H1 (cell line): ENCODE measurements at regions not wholly inside any gene's neighbourhood (a gene's known extent, or its start where the extent isn't known, plus 50 kb on each side); places are given as distances from the start of the nearest gene placed in this dataset.

ENCODE experiments used
- CTCF ChIA-PET: fragments of 300-600 bp; sonication (Branson Sonifier 250); formaldehyde crosslinking; loops from one replicate; lab custom pipeline; 2021; ENCODE audit not compliant: partially characterized antibody; lab: Charles Lee
- POLR2A ChIA-PET: fragments of 300-600 bp; sonication (Branson Sonifier 250); formaldehyde crosslinking; loops from one replicate; lab custom pipeline; 2021; ENCODE audit warnings: inconsistent platforms; ENCODE audit not compliant: partially characterized antibody; lab: Charles Lee
- DNase-seq, 2 experiments: peaks; one replicate each; pipeline versions ENCODE4 v3.0.0 to v3.0.0-alpha.2; 2010 to 2022; ENCODE audit warnings: low spot score in 2 of 2, low read depth in 1 of 2, mixed read lengths in 1 of 2
- FAIRE-seq: peaks from 2 replicates; lab custom pipeline; 2011; peaks lifted over from hg19 to GRCh38; lab: Jason Lieb, UNC
- H2AFZ ChIP-seq: 2 replicates; pipeline ENCODE4 v1.8.1; 2012; ENCODE audit warnings: low read length, inconsistent platforms
- H2AK5ac ChIP-seq: 2 replicates; pipeline ENCODE4 v1.6.1; 2013; ENCODE audit warnings: low read depth, low read length
- H2BK120ac ChIP-seq: replicated peaks from 2 replicates; pipeline ENCODE3; 2013; ENCODE audit warnings: low read depth, low read length, inconsistent platforms
- H2BK12ac ChIP-seq: 2 replicates; pipeline ENCODE4 v1.6.1; 2013; ENCODE audit warnings: low read depth, low read length
- H2BK15ac ChIP-seq: 2 replicates; pipeline ENCODE4 v1.6.1; 2013; ENCODE audit warnings: low read length
- H2BK20ac ChIP-seq: 2 replicates; pipeline ENCODE4 v1.6.1; 2013; ENCODE audit warnings: low read length
- H2BK5ac ChIP-seq: 2 replicates; pipeline ENCODE4 v1.6.1; 2013; ENCODE audit warnings: low read depth, low read length
- H3K14ac ChIP-seq: 2 replicates; pipeline ENCODE4 v1.6.1; 2013; ENCODE audit warnings: inconsistent platforms; ENCODE audit not compliant: insufficient read length
- H3K18ac ChIP-seq: 2 replicates; pipeline ENCODE4 v1.6.1; 2013; ENCODE audit warnings: low read length; ENCODE audit errors: extremely low read depth
- H3K23ac ChIP-seq: 2 replicates; pipeline ENCODE4 v1.6.1; 2013; ENCODE audit warnings: inconsistent platforms; ENCODE audit not compliant: insufficient read length
- H3K23me2 ChIP-seq: 2 replicates; pipeline ENCODE4 v1.6.1; 2013; ENCODE audit warnings: low read depth, low read length
- H3K27ac ChIP-seq: 2 replicates; pipeline ENCODE4 v1.6.1; 2011; ENCODE audit warnings: low read depth, low read length, inconsistent platforms
- H3K27me3 ChIP-seq, 4 experiments: replicated peaks in 1 of 4; 1 replicate in 1 of 4; 2 replicates in 3 of 4; pipeline versions ENCODE4 v1.6.1 to v1.8.1; 2011 to 2013; ENCODE audit warnings: low read length in 3 of 4, mild to moderate bottlenecking in 3 of 4, inconsistent platforms in 2 of 4, mixed read lengths in 2 of 4, moderate library complexity in 1 of 4; ENCODE audit not compliant: control insufficient read depth in 3 of 4, insufficient read depth in 3 of 4; ENCODE audit errors: extremely low read depth in 1 of 4
- H3K36me3 ChIP-seq, 4 experiments: 2 replicates each; pipeline versions ENCODE4 v1.6.1 to v1.8.1; 2011 to 2013; ENCODE audit warnings: mild to moderate bottlenecking in 4 of 4, low read length in 3 of 4, moderate library complexity in 2 of 4, control low read depth in 1 of 4, inconsistent platforms in 1 of 4; ENCODE audit not compliant: insufficient read depth in 4 of 4, control insufficient read depth in 2 of 4
- H3K4ac ChIP-seq: replicated peaks from 2 replicates; pipeline ENCODE3; 2013; ENCODE audit warnings: low read length, low read depth, mixed read lengths, inconsistent platforms; ENCODE audit not compliant: insufficient read length
- H3K4me1 ChIP-seq, 4 experiments: replicated peaks in 1 of 4; 1 replicate in 1 of 4; 2 replicates in 3 of 4; pipeline versions ENCODE4 v1.6.1 to v1.8.1; 2011 to 2013; ENCODE audit warnings: low read length in 3 of 4, inconsistent platforms in 2 of 4, mixed read lengths in 1 of 4; ENCODE audit not compliant: insufficient read depth in 4 of 4, control insufficient read depth in 3 of 4
- H3K4me2 ChIP-seq, 2 experiments: 2 replicates each; pipeline versions ENCODE4 v1.6.1 to v1.8.1; 2011 to 2013; ENCODE audit warnings: low read depth in 2 of 2, low read length in 2 of 2, control low read depth in 1 of 2, inconsistent platforms in 1 of 2, mild to moderate bottlenecking in 1 of 2; ENCODE audit not compliant: insufficient read depth in 1 of 2
- H3K4me3 ChIP-seq, 4 experiments: fragments of 200-600, 300-600 bp in 1 of 4; sonication (generic), shearing (Covaris generic), sonication (Bioruptor Twin) in 1 of 4; 2 replicates each; pipeline versions ENCODE4 v1.5.1 to v1.8.1; 2011 to 2016; ENCODE audit warnings: low read length in 4 of 4, low read depth in 3 of 4, control low read depth in 2 of 4, inconsistent platforms in 2 of 4, mild to moderate bottlenecking in 2 of 4, mixed read lengths in 1 of 4, moderate library complexity in 1 of 4; ENCODE audit not compliant: insufficient read depth in 2 of 4; ENCODE audit errors: extremely low read depth in 1 of 4
- H3K56ac ChIP-seq: replicated peaks from 2 replicates; pipeline ENCODE3; 2013; ENCODE audit warnings: low read depth, mild to moderate bottlenecking, mixed read lengths, low read length, inconsistent platforms; ENCODE audit not compliant: insufficient read length
- H3K79me1 ChIP-seq: 2 replicates; pipeline ENCODE4 v1.6.1; 2013; ENCODE audit warnings: low read depth, low read length, control low read depth
- H3K79me2 ChIP-seq, 2 experiments: 2 replicates each; pipeline versions ENCODE4 v1.6.1 to v1.8.1; 2012 to 2013; ENCODE audit warnings: low read length in 2 of 2, mild to moderate bottlenecking in 2 of 2, inconsistent platforms in 1 of 2; ENCODE audit not compliant: insufficient read depth in 2 of 2, control insufficient read depth in 1 of 2
- H3K9ac ChIP-seq, 4 experiments: replicated peaks in 1 of 4; 1 replicate in 1 of 4; 2 replicates in 3 of 4; pipeline versions ENCODE4 v1.6.1 to v1.8.1; 2011 to 2013; ENCODE audit warnings: low read depth in 3 of 4, low read length in 3 of 4, control low read depth in 2 of 4, mild to moderate bottlenecking in 2 of 4, moderate library complexity in 2 of 4, inconsistent platforms in 1 of 4; ENCODE audit errors: extremely low read depth in 1 of 4
- H3K9me3 ChIP-seq, 2 experiments: 2 replicates each; pipeline versions ENCODE4 v1.6.1 to v1.8.1; 2012 to 2013; ENCODE audit warnings: mild to moderate bottlenecking in 2 of 2, moderate library complexity in 2 of 2, control low read depth in 1 of 2, inconsistent platforms in 1 of 2, low read depth in 1 of 2, low read length in 1 of 2, mixed read lengths in 1 of 2; ENCODE audit not compliant: insufficient read depth in 2 of 2
- H4K20me1 ChIP-seq, 2 experiments: replicated peaks in 1 of 2; 2 replicates each; pipeline versions ENCODE3 to v1.8.1; 2011 to 2013; ENCODE audit warnings: inconsistent platforms in 2 of 2, low read length in 2 of 2, mild to moderate bottlenecking in 1 of 2; ENCODE audit not compliant: insufficient read depth in 2 of 2, control insufficient read depth in 1 of 2
- H4K5ac ChIP-seq: 2 replicates; pipeline ENCODE4 v1.6.1; 2013; ENCODE audit warnings: low read length, low read depth, mixed read lengths, inconsistent platforms; ENCODE audit not compliant: insufficient read length
- H4K8ac ChIP-seq: 2 replicates; pipeline ENCODE4 v1.8.0; 2013; ENCODE audit warnings: mild to moderate bottlenecking, moderate library complexity, low read length, inconsistent platforms; ENCODE audit not compliant: insufficient read depth; ENCODE audit errors: extremely low read depth
- H4K91ac ChIP-seq: replicated peaks from 2 replicates; pipeline ENCODE3; 2013; ENCODE audit warnings: low read length, mixed read lengths, inconsistent platforms; ENCODE audit not compliant: insufficient read length
- CHD2 ChIP-seq: IDR thresholded peaks from 2 replicates; pipeline ENCODE4 v1.6.1; 2012; ENCODE audit warnings: low read length, improper control_type of control experiment
- CREB1 ChIP-seq: IDR thresholded peaks from 2 replicates; pipeline ENCODE4 v1.6.1; 2012; ENCODE audit warnings: inconsistent platforms
- CTBP2 ChIP-seq: IDR thresholded peaks from 2 replicates; pipeline ENCODE4 v1.7.0; 2011; ENCODE audit warnings: borderline replicate concordance, mild to moderate bottlenecking, moderate library complexity, mixed read lengths, low read length; ENCODE audit not compliant: insufficient read depth, insufficient read length
- EGR1 ChIP-seq: IDR thresholded peaks from 2 replicates; pipeline ENCODE4 v1.6.1; 2011; ENCODE audit warnings: low read depth, low read length, borderline replicate concordance
- EP300 ChIP-seq, 2 experiments: IDR thresholded peaks; 1 replicate in 1 of 2; 2 replicates in 1 of 2; pipeline ENCODE4 v1.6.1; 2011 to 2012; ENCODE audit warnings: low read depth in 2 of 2, low read length in 2 of 2, mild to moderate bottlenecking in 2 of 2, borderline replicate concordance in 1 of 2, inconsistent platforms in 1 of 2, moderate library complexity in 1 of 2
- HDAC6 ChIP-seq: IDR thresholded peaks from one replicate; pipeline ENCODE4 v1.7.1; 2012; ENCODE audit warnings: low read depth, mild to moderate bottlenecking, inconsistent platforms, low read length, moderate library complexity
- KDM1A ChIP-seq: fragments of 200-600, 300-600 bp; sonication (generic); IDR thresholded peaks from 2 replicates; pipeline ENCODE4 v1.7.1; 2016; ENCODE audit warnings: mild to moderate bottlenecking, low read length, borderline replicate concordance
- POLR2AphosphoS5 ChIP-seq: IDR thresholded peaks from 2 replicates; pipeline ENCODE4 v1.6.1; 2011; ENCODE audit warnings: low read depth, low read length
- RFX5 ChIP-seq: IDR thresholded peaks from 2 replicates; pipeline ENCODE4 v1.6.1; 2011; ENCODE audit warnings: low read depth, low read length, improper control_type of control experiment, borderline replicate concordance
- RXRA ChIP-seq: IDR thresholded peaks from 2 replicates; pipeline ENCODE4 v1.6.1; 2011; ENCODE audit warnings: low read depth, mild to moderate bottlenecking, low read length, moderate library complexity; ENCODE audit not compliant: insufficient read depth
- SIN3A ChIP-seq, 2 experiments: IDR thresholded peaks in 1 of 2; conservative IDR thresholded peaks in 1 of 2; 2 replicates each; pipeline ENCODE4 v1.6.1; 2011 to 2012; ENCODE audit warnings: low read length in 2 of 2, improper control_type of control experiment in 1 of 2, low read depth in 1 of 2, mild to moderate bottlenecking in 1 of 2
- SP1 ChIP-seq: IDR thresholded peaks from 2 replicates; pipeline ENCODE4 v1.6.1; 2011; ENCODE audit warnings: low read depth, low read length
- SP2 ChIP-seq: IDR thresholded peaks from 2 replicates; pipeline ENCODE4 v1.6.1; 2012; ENCODE audit warnings: mild to moderate bottlenecking, low read length, inconsistent platforms
- TAF1 ChIP-seq: IDR thresholded peaks from 2 replicates; pipeline ENCODE4 v1.6.1; 2011; ENCODE audit warnings: mild to moderate bottlenecking, low read depth, low read length
- USF2 ChIP-seq: IDR thresholded peaks from 2 replicates; pipeline ENCODE4 v1.6.1; 2011; ENCODE audit warnings: low read length, improper control_type of control experiment
- whole genome bisulfite sequencing, 2 experiments: shearing (Covaris generic) in 1 of 2; methylation state at CpG; one replicate each; pipeline versions ENCODE4 v1.1.6 to v1.1.7; 2013 to 2015; ENCODE audit warnings: low lambda C conversion rate in 2 of 2, mixed read lengths in 2 of 2, inconsistent platforms in 1 of 2, low coverage in 1 of 2, missing lambda C conversion rate in 1 of 2; ENCODE audit not compliant: insufficient replicate concordance in 2 of 2, insufficient coverage in 1 of 2, insufficient read length in 1 of 2; ENCODE audit errors: extremely low coverage in 1 of 2, missing lambda C conversion rate in 1 of 2; 5-methylcytosine and 5-hydroxymethylcytosine counted together

GRCh38 chr5:145449794-145450193, 385.3 kb downstream of the PRELID2 start:
- Histone ChIP-seq H3K79me2 (no peaks in the 10 kb centered on the region), H3K23ac (no peak overlapping the region), H3K27ac (no peak overlapping the region), H2BK12ac (no peak overlapping the region), H3K4me2 (no peak overlapping the region), H2BK15ac (no peak overlapping the region), H3K14ac (no peak overlapping the region), H3K9ac (no peak overlapping the region), H3K4me1 (no peaks in the 10 kb centered on the region), H4K91ac (no peak overlapping the region), H3K79me1 (no peaks in the 10 kb centered on the region), H3K9me3 (no peaks in the 10 kb centered on the region), H3K27me3 (no peaks in the 10 kb centered on the region), H4K20me1 (no peaks in the 10 kb centered on the region), H3K4me3 (no peak overlapping the region), H2BK120ac (no peak overlapping the region), H4K8ac (no peak overlapping the region), H3K4ac (no peak overlapping the region), H3K23me2 (no peaks in the 10 kb centered on the region), H3K36me3 (no peaks in the 10 kb centered on the region), H3K56ac (no peak overlapping the region), H4K5ac (no peak overlapping the region), H2BK20ac (no peak overlapping the region), H2AFZ (no peak overlapping the region; the same call in 1 of the 2 replicates), H2AK5ac (no peak overlapping the region), H3K18ac (no peak overlapping the region), H2BK5ac (no peak overlapping the region)
- TF ChIP-seq CREB1 (no peak), HDAC6 (no peak), CHD2 (no peak), POLR2AphosphoS5 (no peak), EP300 (IDR thresholded peaks at IDR 0.05; ENCODE audit: borderline replicate concordance in 1 of 2, low read depth in 2 of 2, low read length in 2 of 2) (no peak), SP2 (no peak), TAF1 (no peak), RFX5 (no peak), CTBP2 (no peak), SIN3A (conservative IDR thresholded peaks at IDR 0.05 in 1 of 2, IDR thresholded peaks at IDR 0.05 in 1 of 2; ENCODE audit: low read depth in 1 of 2, low read length in 2 of 2) (no peak), KDM1A (no peak), EGR1 (no peak), USF2 (no peak), SP1 (no peak), RXRA (no peak)
- ChIA-PET POLR2A (no interaction called here), CTCF (interaction anchor here (1.2 kb wide), 1 partner anchor 1011 kb away, joined by 3 read pairs; no protein-coding TSS in a partner anchor)
- no peak for FAIRE-seq
- no peak for DNase-seq
- 85% methylated on average over 4 of the region's 4 CpGs; no CpG with 5 or more reads in 1 of the 2 experiments for WGBS, 2 experiments
